ENCODE measurements at regions not wholly inside any gene's neighbourhood (a gene's known extent, or its start where the extent isn't known, plus 50 kb on each side); places are given as distances from the start of the nearest gene placed in this dataset.

DNA sequence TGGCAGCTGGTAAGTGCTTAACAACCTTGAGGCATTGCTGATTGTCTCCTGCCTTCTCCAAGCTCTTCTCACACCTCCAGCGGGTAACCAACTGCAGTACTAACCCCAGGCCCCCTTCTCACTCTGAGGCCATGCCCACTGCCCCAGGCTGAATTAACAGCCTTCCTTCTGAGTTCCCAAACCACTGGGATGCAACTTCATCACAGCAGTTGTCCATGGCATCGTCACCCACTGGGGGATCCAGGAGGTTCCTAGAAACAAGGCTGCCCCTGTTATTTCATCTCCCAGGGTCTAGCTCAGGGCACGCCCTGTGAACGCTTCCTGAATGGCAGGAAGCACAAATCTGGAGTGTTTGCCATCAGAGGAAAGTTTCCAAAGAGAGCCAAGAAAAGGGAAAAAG is 58.0 kb downstream of the SYNE3 start:
- H3K27ac ChIP-seq (ENCODE audit: low read depth, low read length): no peak overlapping the region
- no peaks in the 10 kb centered on the region for H3K36me3 ChIP-seq (ENCODE audit: low read length)
- H3K79me2 ChIP-seq (ENCODE audit: insufficient read depth, low read length): no peaks in the 10 kb centered on the region
- no peaks in the 10 kb centered on the region for H3K27me3 ChIP-seq (ENCODE audit: low read length)
- TF ChIP-seq, protein P1, sequence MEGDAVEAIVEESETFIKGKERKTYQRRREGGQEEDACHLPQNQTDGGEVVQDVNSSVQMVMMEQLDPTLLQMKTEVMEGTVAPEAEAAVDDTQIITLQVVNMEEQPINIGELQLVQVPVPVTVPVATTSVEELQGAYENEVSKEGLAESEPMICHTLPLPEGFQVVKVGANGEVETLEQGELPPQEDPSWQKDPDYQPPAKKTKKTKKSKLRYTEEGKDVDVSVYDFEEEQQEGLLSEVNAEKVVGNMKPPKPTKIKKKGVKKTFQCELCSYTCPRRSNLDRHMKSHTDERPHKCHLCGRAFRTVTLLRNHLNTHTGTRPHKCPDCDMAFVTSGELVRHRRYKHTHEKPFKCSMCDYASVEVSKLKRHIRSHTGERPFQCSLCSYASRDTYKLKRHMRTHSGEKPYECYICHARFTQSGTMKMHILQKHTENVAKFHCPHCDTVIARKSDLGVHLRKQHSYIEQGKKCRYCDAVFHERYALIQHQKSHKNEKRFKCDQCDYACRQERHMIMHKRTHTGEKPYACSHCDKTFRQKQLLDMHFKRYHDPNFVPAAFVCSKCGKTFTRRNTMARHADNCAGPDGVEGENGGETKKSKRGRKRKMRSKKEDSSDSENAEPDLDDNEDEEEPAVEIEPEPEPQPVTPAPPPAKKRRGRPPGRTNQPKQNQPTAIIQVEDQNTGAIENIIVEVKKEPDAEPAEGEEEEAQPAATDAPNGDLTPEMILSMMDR (IDR thresholded peaks at IDR 0.05; ENCODE audit: insufficient read depth, low read length, poor library complexity, severe bottlenecking): no peak
- no peak for TF ChIP-seq EZH2phosphoT487 (conservative IDR thresholded peaks at IDR 0.05; ENCODE audit: low read length)
- H3K9me2 ChIP-seq (replicated peaks; ENCODE audit: insufficient read depth, low read length): no peaks in the 10 kb centered on the region
- H3K4me2 ChIP-seq (ENCODE audit: low read depth, low read length, poor library complexity, severe bottlenecking): no peak overlapping the region
- no peak overlapping the region for H3K4me3 ChIP-seq (ENCODE audit: insufficient read depth, low read length, poor library complexity, severe bottlenecking)
- no peaks in the 10 kb centered on the region for H3F3A ChIP-seq (ENCODE audit: insufficient read depth)
- H4K20me1 ChIP-seq (ENCODE audit: low read depth, low read length): no peaks in the 10 kb centered on the region
- H3K9ac ChIP-seq (ENCODE audit: low read length): no peak overlapping the region
- H3K9me3 ChIP-seq (ENCODE audit: insufficient read depth, low read length): no peaks in the 10 kb centered on the region
- H2AFZ ChIP-seq (ENCODE audit: low read depth, low read length, severe bottlenecking): no peak overlapping the region

DNA sequence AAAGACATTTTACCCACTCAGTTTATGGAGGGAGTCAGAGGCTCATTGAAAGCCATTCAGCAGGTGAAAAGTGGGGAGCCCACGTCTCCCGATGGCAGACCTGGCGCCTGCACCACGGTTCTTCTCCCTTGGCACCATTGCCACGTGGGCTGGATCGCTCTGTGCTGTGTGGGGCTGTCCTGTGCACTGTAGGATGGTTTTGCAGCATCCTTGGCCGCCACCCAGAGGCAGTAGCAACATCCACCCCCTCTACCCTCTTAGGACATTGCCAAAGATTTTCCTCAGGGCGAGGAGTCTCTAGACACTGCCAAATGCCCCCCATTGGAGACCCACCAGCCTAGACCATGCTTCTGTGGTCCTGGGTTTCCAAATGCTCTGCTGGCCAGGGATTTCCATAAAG is 60.2 kb downstream of the SYNE3 start:
- Histone ChIP-seq H3F3A (ENCODE audit: insufficient read depth) (no peaks in the 10 kb centered on the region), H2AFZ (ENCODE audit: low read depth, low read length, severe bottlenecking) (no peak overlapping the region), H3K27ac (ENCODE audit: low read depth, low read length) (no peak overlapping the region), H3K36me3 (ENCODE audit: low read length) (no peaks in the 10 kb centered on the region), H3K79me2 (ENCODE audit: insufficient read depth, low read length) (no peaks in the 10 kb centered on the region), H3K4me3 (ENCODE audit: insufficient read depth, low read length, poor library complexity, severe bottlenecking) (no peak overlapping the region), H3K9me2 (replicated peaks; ENCODE audit: insufficient read depth, low read length) (no peaks in the 10 kb centered on the region), H3K9me3 (ENCODE audit: insufficient read depth, low read length) (no peaks in the 10 kb centered on the region), H3K9ac (ENCODE audit: low read length) (no peak overlapping the region), H3K4me2 (ENCODE audit: low read depth, low read length, poor library complexity, severe bottlenecking) (no peak overlapping the region), H3K27me3 (ENCODE audit: low read length) (no peaks in the 10 kb centered on the region), H4K20me1 (ENCODE audit: low read depth, low read length) (no peaks in the 10 kb centered on the region)
- TF ChIP-seq EZH2phosphoT487 (conservative IDR thresholded peaks at IDR 0.05; ENCODE audit: low read length): no peak
- TF ChIP-seq, protein P1 (IDR thresholded peaks at IDR 0.05; ENCODE audit: insufficient read depth, low read length, poor library complexity, severe bottlenecking): no peak

- H3K36me3 ChIP-seq (ENCODE audit: low read length): no peaks in the 10 kb centered on the region
- no peak overlapping the region for H2AFZ ChIP-seq (ENCODE audit: low read depth, low read length, severe bottlenecking)
- H4K20me1 ChIP-seq (ENCODE audit: low read depth, low read length): no peaks in the 10 kb centered on the region
- no peak overlapping the region for H3K4me2 ChIP-seq (ENCODE audit: low read depth, low read length, poor library complexity, severe bottlenecking)
- H3F3A ChIP-seq (ENCODE audit: insufficient read depth): no peaks in the 10 kb centered on the region
- no peak overlapping the region for H3K9ac ChIP-seq (ENCODE audit: low read length)
- H3K9me3 ChIP-seq (ENCODE audit: insufficient read depth, low read length): no peaks in the 10 kb centered on the region
- no peak overlapping the region for H3K27ac ChIP-seq (ENCODE audit: low read depth, low read length)
- TF ChIP-seq, protein P1 (IDR thresholded peaks at IDR 0.05; ENCODE audit: insufficient read depth, low read length, poor library complexity, severe bottlenecking): no peak
- TF ChIP-seq EZH2phosphoT487 (conservative IDR thresholded peaks at IDR 0.05; ENCODE audit: low read length): no peak
- H3K9me2 ChIP-seq (replicated peaks; ENCODE audit: insufficient read depth, low read length): no peaks in the 10 kb centered on the region
- no peak overlapping the region for H3K4me3 ChIP-seq (ENCODE audit: insufficient read depth, low read length, poor library complexity, severe bottlenecking)
- no peaks in the 10 kb centered on the region for H3K79me2 ChIP-seq (ENCODE audit: insufficient read depth, low read length)
- H3K27me3 ChIP-seq (ENCODE audit: low read length): no peaks in the 10 kb centered on the region
Measured at GRCh38 chr14:95455246-95455645, 61.2 kb downstream of the SYNE3 start.

GRCh38 chr14:95453713-95453980 is 62.8 kb downstream of the SYNE3 start:
- H3K27me3 ChIP-seq (ENCODE audit: low read length): no peaks in the 10 kb centered on the region
- no peak overlapping the region for H3K9ac ChIP-seq (ENCODE audit: low read length)
- no peak for TF ChIP-seq EZH2phosphoT487 (conservative IDR thresholded peaks at IDR 0.05; ENCODE audit: low read length)
- TF ChIP-seq, protein P1 (IDR thresholded peaks at IDR 0.05; ENCODE audit: insufficient read depth, low read length, poor library complexity, severe bottlenecking): no peak
- no peaks in the 10 kb centered on the region for H3K36me3 ChIP-seq (ENCODE audit: low read length)
- H2AFZ ChIP-seq (ENCODE audit: low read depth, low read length, severe bottlenecking): no peak overlapping the region
- no peaks in the 10 kb centered on the region for H3K9me2 ChIP-seq (replicated peaks; ENCODE audit: insufficient read depth, low read length)
- no peaks in the 10 kb centered on the region for H3F3A ChIP-seq (ENCODE audit: insufficient read depth)
- no peaks in the 10 kb centered on the region for H3K79me2 ChIP-seq (ENCODE audit: insufficient read depth, low read length)
- no peaks in the 10 kb centered on the region for H3K9me3 ChIP-seq (ENCODE audit: insufficient read depth, low read length)
- no peak overlapping the region for H3K4me2 ChIP-seq (ENCODE audit: low read depth, low read length, poor library complexity, severe bottlenecking)
- no peak overlapping the region for H3K27ac ChIP-seq (ENCODE audit: low read depth, low read length)
- H3K4me3 ChIP-seq (ENCODE audit: insufficient read depth, low read length, poor library complexity, severe bottlenecking): no peak overlapping the region
- H4K20me1 ChIP-seq (ENCODE audit: low read depth, low read length): no peaks in the 10 kb centered on the region
